PC-3 (cell line): ENCODE measurements at regions not wholly inside any gene's neighbourhood (a gene's known extent, or its start where the extent isn't known, plus 50 kb on each side); places are given as distances from the start of the nearest gene placed in this dataset.

ENCODE experiments used
- CTCF ChIP-seq: fragments of 300-600 bp; sonication (generic); conservative IDR thresholded peaks from 2 replicates; pipeline ENCODE4 v1.5.1; 2017; ENCODE audit warnings: antibody characterized with exemption, low read depth, mild to moderate bottlenecking, low read length
- EZH2 ChIP-seq: fragments of 300-600 bp; sonication (generic); IDR thresholded peaks from one replicate; pipeline ENCODE4 v1.6.1; 2017; ENCODE audit warnings: antibody characterized with exemption, mild to moderate bottlenecking, low read length; ENCODE audit not compliant: unreplicated experiment
- EZH2phosphoT487 ChIP-seq: fragments of 300-600 bp; sonication (generic); IDR thresholded peaks from 2 replicates; pipeline ENCODE4 v1.6.1; 2018; ENCODE audit warnings: mild to moderate bottlenecking, antibody characterized with exemption, low read length, borderline replicate concordance

GRCh38 chr6:119627908-119628669 lies 278.5 kb upstream of the MAN1A1 start:
- TF ChIP-seq CTCF (peak; percentile 32; the same call in 1 of the 2 replicates), EZH2 (no peak), EZH2phosphoT487 (no peak)
